HCT116 (cell line): ENCODE measurements at regions not wholly inside any gene's neighbourhood (a gene's known extent, or its start where the extent isn't known, plus 50 kb on each side); places are given as distances from the start of the nearest gene placed in this dataset.

Experiments
- ATAC-seq: fragments of 200-7000 bp; cut with Tn5 transposase; 2 replicates; pipeline ENCODE4 v1.9.1; 2020; ENCODE audit warnings: mild to moderate bottlenecking, moderate library complexity
- BruUV-seq: library from RNA; stranded (reverse); fragments of 400-500 nt; replicated peaks from 2 replicates; lab custom pipeline; 2021; lab: Mats Ljungman, UMichigan
- CTCF ChIA-PET: fragments of 300-600 bp; sonication (Branson Sonifier 250); formaldehyde crosslinking; loops from one replicate; lab custom pipeline; 2021; ENCODE audit warnings: antibody characterized with exemption; lab: Charles Lee
- POLR2A ChIA-PET: fragments of 300-600, 350-600 bp; sonication (Branson Sonifier 250); formaldehyde crosslinking; loops from one replicate; lab custom pipeline; 2021; ENCODE audit warnings: antibody characterized with exemption; lab: Charles Lee
- RAD21 ChIA-PET, 2 experiments: fragments of 300-600 bp; sonication (Branson Sonifier 250); formaldehyde crosslinking; loops; one replicate each; lab custom pipeline; 2023; ENCODE audit warnings: low total read pairs in 2 of 2; ENCODE audit not compliant: uncharacterized antibody in 2 of 2, unreplicated experiment in 2 of 2, low non-redundant PET in 1 of 2; lab: Charles Lee
- DNase-seq: peaks from one replicate; pipeline ENCODE4 v3.0.0-alpha.2; 2010; ENCODE audit warnings: low read depth, low spot score
- H2AFZ ChIP-seq: fragments of 200-600 bp; shearing (Covaris generic), sonication (generic); 2 replicates; pipeline ENCODE4 v1.6.1; 2017; ENCODE audit warnings: low read depth, mixed run types, mixed read lengths, antibody characterized with exemption, low read length; ENCODE audit not compliant: poor library complexity, severe bottlenecking
- H3K27ac ChIP-seq: 2 replicates; pipeline ENCODE4 v1.5.1; 2012; ENCODE audit warnings: low read depth, low read length
- H3K27me3 ChIP-seq: fragments of 200-600 bp; sonication (generic); 2 replicates; pipeline ENCODE4 v1.6.1; 2016; ENCODE audit warnings: mixed run types, low read length, mixed read lengths; ENCODE audit not compliant: insufficient read depth
- H3K36me3 ChIP-seq, 2 experiments: fragments of 200-500 bp in 1 of 2; fragments of 200-600 bp in 1 of 2; sonication (Bioruptor generic) in 1 of 2; sonication (generic) in 1 of 2; 2 replicates each; pipeline versions ENCODE4 v1.5.1 to v1.6.1; 2014 to 2016; ENCODE audit warnings: low read length in 2 of 2, inconsistent platforms in 1 of 2, mixed read lengths in 1 of 2, mixed run types in 1 of 2; ENCODE audit not compliant: insufficient read depth in 2 of 2, control insufficient read depth in 1 of 2
- H3K4me1 ChIP-seq, 2 experiments: fragments of 200-600 bp in 1 of 2; sonication (generic) in 1 of 2; 2 replicates each; pipeline versions ENCODE4 v1.5.1 to v1.6.1; 2012 to 2017; ENCODE audit warnings: low read length in 2 of 2, inconsistent platforms in 1 of 2, mild to moderate bottlenecking in 1 of 2, mixed read lengths in 1 of 2, mixed run types in 1 of 2, moderate library complexity in 1 of 2; ENCODE audit not compliant: insufficient read depth in 2 of 2, control insufficient read depth in 1 of 2
- H3K4me2 ChIP-seq: fragments of 200-600 bp; sonication (generic); 2 replicates; pipeline ENCODE4 v1.6.1; 2017; ENCODE audit warnings: mixed run types, low read length, mixed read lengths
- H3K4me3 ChIP-seq, 2 experiments: fragments of 200-600 bp in 1 of 2; sonication (generic) in 1 of 2; replicated peaks in 1 of 2; 2 replicates each; pipeline ENCODE4 v1.5.1; 2011 to 2016; ENCODE audit warnings: low read length in 2 of 2, control low read depth in 1 of 2, low read depth in 1 of 2, mild to moderate bottlenecking in 1 of 2, mixed read lengths in 1 of 2, mixed run types in 1 of 2
- H3K79me2 ChIP-seq: fragments of 200-600 bp; sonication (generic); 2 replicates; pipeline ENCODE4 v1.6.1; 2017; ENCODE audit warnings: mild to moderate bottlenecking, mixed run types, low read length, moderate library complexity, mixed read lengths; ENCODE audit not compliant: insufficient read depth
- H3K9ac ChIP-seq: fragments of 200-600 bp; sonication (generic); 2 replicates; pipeline ENCODE4 v1.6.1; 2016; ENCODE audit warnings: low read length, mixed read lengths
- H3K9me2 ChIP-seq: fragments of 200-600 bp; sonication (generic), shearing (Covaris generic); 2 replicates; pipeline ENCODE4 v1.6.1; 2017; ENCODE audit warnings: mixed run types, mild to moderate bottlenecking, moderate library complexity; ENCODE audit not compliant: insufficient read depth
- H3K9me3 ChIP-seq, 2 experiments: fragments of 200-500 bp in 1 of 2; fragments of 200-600 bp in 1 of 2; sonication (Bioruptor generic) in 1 of 2; sonication (generic) in 1 of 2; 2 replicates each; pipeline ENCODE4 v1.6.1; 2014 to 2017; ENCODE audit warnings: low read length in 2 of 2, mixed read lengths in 2 of 2, inconsistent platforms in 1 of 2, low read depth in 1 of 2, mild to moderate bottlenecking in 1 of 2, mixed run types in 1 of 2, moderate library complexity in 1 of 2; ENCODE audit not compliant: control insufficient read depth in 1 of 2, insufficient read depth in 1 of 2
- H4K20me1 ChIP-seq: fragments of 200-600 bp; sonication (generic), shearing (Covaris generic); 2 replicates; pipeline ENCODE4 v1.6.1; 2017; ENCODE audit warnings: mixed run types, mild to moderate bottlenecking, moderate library complexity; ENCODE audit not compliant: insufficient read depth
- CEBPB ChIP-seq: IDR thresholded peaks from 2 replicates; pipeline ENCODE4 v1.6.1; 2012; ENCODE audit warnings: low read depth
- CTCF ChIP-seq, 3 experiments: fragments of 200-600 bp in 1 of 3; sonication (generic) in 1 of 3; IDR thresholded peaks in 2 of 3; conservative IDR thresholded peaks in 1 of 3; 2 replicates each; pipeline ENCODE4 v1.5.1; 2012 to 2017; ENCODE audit warnings: low read depth in 2 of 3, low read length in 2 of 3, antibody characterized with exemption in 1 of 3, borderline replicate concordance in 1 of 3, control low read depth in 1 of 3, mild to moderate bottlenecking in 1 of 3, mixed read lengths in 1 of 3, mixed run types in 1 of 3, moderate library complexity in 1 of 3; ENCODE audit not compliant: insufficient read depth in 1 of 3
- EGR1 ChIP-seq: IDR thresholded peaks from 2 replicates; pipeline ENCODE4 v1.6.1; 2012; ENCODE audit warnings: low read depth
- FOSL1 ChIP-seq: IDR thresholded peaks from 2 replicates; pipeline ENCODE4 v1.6.1; 2012; ENCODE audit warnings: low read depth
- MAX ChIP-seq: IDR thresholded peaks from 2 replicates; pipeline ENCODE4 v1.6.1; 2012
- POLR2A ChIP-seq: IDR thresholded peaks from 2 replicates; pipeline ENCODE4 v1.7.0; 2011; ENCODE audit warnings: borderline replicate concordance; ENCODE audit not compliant: insufficient read depth, insufficient read length; ENCODE audit errors: extremely low read depth
- POLR2AphosphoS5 ChIP-seq: IDR thresholded peaks from 2 replicates; pipeline ENCODE4 v1.6.1; 2011; ENCODE audit warnings: mild to moderate bottlenecking, low read depth, low read length, moderate library complexity
- REST ChIP-seq: IDR thresholded peaks from 2 replicates; pipeline ENCODE4 v1.6.1; 2012; ENCODE audit warnings: low read depth
- SIN3A ChIP-seq: IDR thresholded peaks from 2 replicates; pipeline ENCODE4 v1.6.1; 2012; ENCODE audit warnings: low read depth
- SP1 ChIP-seq: IDR thresholded peaks from 2 replicates; pipeline ENCODE4 v1.6.1; 2012; ENCODE audit warnings: low read depth
- YY1 ChIP-seq: IDR thresholded peaks from 2 replicates; pipeline ENCODE4 v1.6.1; 2011; ENCODE audit warnings: low read length, low read depth, moderate library complexity, mild to moderate bottlenecking; ENCODE audit not compliant: insufficient replicate concordance; ENCODE audit errors: extremely low read depth
- ZBTB33 ChIP-seq: IDR thresholded peaks from 2 replicates; pipeline ENCODE4 v1.6.1; 2011; ENCODE audit warnings: mild to moderate bottlenecking, low read length, moderate library complexity; ENCODE audit not compliant: insufficient replicate concordance; ENCODE audit errors: extremely low read depth
- ZFX ChIP-seq: fragments of 450-650 bp; IDR thresholded peaks from 2 replicates; pipeline ENCODE4 v1.6.1; 2017
- intact Hi-C: fragments of 100-400 bp; cut with micrococcal nuclease; formaldehyde crosslinking; loops from 2 replicates; pipeline ENCODE4 v1.10.0; 2022

GRCh38 chr3:144437989-144438388, 466.4 kb downstream of the DIPK2A start:
- no peak overlapping the region for H3K27ac ChIP-seq
- H4K20me1 ChIP-seq = no peaks in the 10 kb centered on the region; the same call in 1 of the 2 replicates
- DNase-seq (no peak), ATAC-seq (no peak)
- H3K9ac ChIP-seq = no peak overlapping the region
- no peak for TF ChIP-seq FOSL1
- no peak for TF ChIP-seq CTCF (IDR thresholded peaks at IDR 0.05 in 2 of 3, conservative IDR thresholded peaks at IDR 0.05 in 1 of 3; ENCODE audit: borderline replicate concordance in 1 of 3, insufficient read depth in 1 of 3, low read depth in 2 of 3, low read length in 2 of 3)
- TF ChIP-seq EGR1 = no peak
- TF ChIP-seq ZBTB33 = no peak
- TF ChIP-seq REST = no peak
- TF ChIP-seq POLR2AphosphoS5 = no peak
- no peak for TF ChIP-seq ZFX
- TF ChIP-seq YY1 = no peak
- TF ChIP-seq POLR2A = no peak
- TF ChIP-seq SIN3A = no peak
- no peak for TF ChIP-seq MAX
- TF ChIP-seq CEBPB = no peak
- no peak for TF ChIP-seq SP1
- ChIA-PET POLR2A (no interaction called here), CTCF (no interaction called here), RAD21 (no interaction called here)
- H3K79me2 ChIP-seq = no peaks in the 10 kb centered on the region
- H3K27me3 ChIP-seq = no peaks in the 10 kb centered on the region
- intact Hi-C loops = no loop called here
- no peaks in the 10 kb centered on the region for H3K4me1 ChIP-seq
- no peak overlapping the region for H2AFZ ChIP-seq
- no peak overlapping the region for H3K4me2 ChIP-seq
- no peaks in the 10 kb centered on the region for H3K36me3 ChIP-seq
- BruUV-seq = no TSS peak
- H3K9me2 ChIP-seq = no peaks in the 10 kb centered on the region
- no peak overlapping the region for H3K4me3 ChIP-seq
- no peaks in the 10 kb centered on the region for H3K9me3 ChIP-seq
